Fibroblast of lung (primary cell): ENCODE measurements at regions not wholly inside any gene's neighbourhood (a gene's known extent, or its start where the extent isn't known, plus 50 kb on each side); places are given as distances from the start of the nearest gene placed in this dataset.

Source experiments
- DNase-seq, 2 donors: peaks; one replicate each; pipeline versions ENCODE4 v3.0.0 to v3.0.0-alpha.2; 2010; ENCODE audit warnings: low read depth in 2 of 2
- H2AFZ ChIP-seq: 2 replicates; pipeline ENCODE4 v1.5.1; 2012; ENCODE audit warnings: low read length, control low read depth, inconsistent platforms
- H3K27ac ChIP-seq: 2 replicates; pipeline ENCODE4 v1.5.1; 2011; ENCODE audit warnings: low read length, control low read depth; ENCODE audit not compliant: insufficient read depth
- H3K27me3 ChIP-seq: 2 replicates; pipeline ENCODE4 v1.5.1; 2011; ENCODE audit warnings: mild to moderate bottlenecking, low read length; ENCODE audit not compliant: control insufficient read depth, insufficient read depth
- H3K36me3 ChIP-seq: 2 replicates; pipeline ENCODE4 v1.5.1; 2011; ENCODE audit warnings: low read length; ENCODE audit not compliant: control insufficient read depth, insufficient read depth
- H3K4me1 ChIP-seq: 2 replicates; pipeline ENCODE4 v1.5.1; 2011; ENCODE audit warnings: low read length; ENCODE audit not compliant: control insufficient read depth, insufficient read depth; ENCODE audit errors: extremely low read depth
- H3K4me2 ChIP-seq: 2 replicates; pipeline ENCODE4 v1.5.1; 2011; ENCODE audit warnings: low read length, control low read depth; ENCODE audit not compliant: insufficient read depth; ENCODE audit errors: extremely low read depth
- H3K4me3 ChIP-seq, 4 experiments: fragments of 200-600 bp in 1 of 4; sonication (generic) in 1 of 4; replicated peaks in 1 of 4; 2 replicates each; pipeline ENCODE4 v1.5.1; 2011 to 2016; ENCODE audit warnings: low read length in 4 of 4, low read depth in 3 of 4, mild to moderate bottlenecking in 3 of 4, control low read depth in 2 of 4, inconsistent platforms in 1 of 4, mixed read lengths in 1 of 4; ENCODE audit not compliant: insufficient read depth in 1 of 4; ENCODE audit errors: control extremely low read depth in 1 of 4
- H3K79me2 ChIP-seq: 2 replicates; pipeline ENCODE4 v1.5.1; 2012; ENCODE audit warnings: mild to moderate bottlenecking, low read length, inconsistent platforms; ENCODE audit not compliant: control insufficient read depth, insufficient read depth
- H3K9ac ChIP-seq: 2 replicates; pipeline ENCODE4 v1.5.1; 2011; ENCODE audit warnings: mild to moderate bottlenecking, low read length, control low read depth; ENCODE audit not compliant: insufficient read depth
- H3K9me3 ChIP-seq: 2 replicates; pipeline ENCODE4 v1.5.1; 2012; ENCODE audit warnings: low read depth, low read length; ENCODE audit not compliant: control insufficient read depth, insufficient read depth
- H4K20me1 ChIP-seq: 2 replicates; pipeline ENCODE4 v1.5.1; 2011; ENCODE audit warnings: low read length; ENCODE audit not compliant: control insufficient read depth, insufficient read depth; ENCODE audit errors: extremely low read depth
- CTCF ChIP-seq, 2 donors: IDR thresholded peaks in 1 of 2; conservative IDR thresholded peaks in 1 of 2; 1 replicate in 1 of 2; 2 replicates in 1 of 2; pipeline ENCODE4 v1.5.1; 2011 to 2012; ENCODE audit warnings: low read length in 2 of 2, control low read depth in 1 of 2, inconsistent platforms in 1 of 2, low read depth in 1 of 2, mild to moderate bottlenecking in 1 of 2
- EZH2 ChIP-seq: IDR thresholded peaks from 2 replicates; pipeline ENCODE4 v1.5.1; 2012; ENCODE audit warnings: low read length, control low read depth, mild to moderate bottlenecking; ENCODE audit errors: missing control alignments

- no peaks in the 10 kb centered on the region for H3K4me1 ChIP-seq
- H3K9ac ChIP-seq: no peak overlapping the region
- H4K20me1 ChIP-seq: no peaks in the 10 kb centered on the region
- no peak overlapping the region for H3K4me3 ChIP-seq
- H3K27ac ChIP-seq: no peak overlapping the region
- no peaks in the 10 kb centered on the region for H3K36me3 ChIP-seq
- TF ChIP-seq CTCF (conservative IDR thresholded peaks at IDR 0.05 in 1 of 2, IDR thresholded peaks at IDR 0.05 in 1 of 2; ENCODE audit: low read depth in 1 of 2, low read length in 2 of 2) (no peak), EZH2 (no peak)
- H3K4me2 ChIP-seq: no peak overlapping the region
- H3K27me3 ChIP-seq: peaks cover 4% of the 10 kb centered on the region
- no peaks in the 10 kb centered on the region for H3K79me2 ChIP-seq
- DNase-seq: no peak
- no peak overlapping the region for H2AFZ ChIP-seq
- H3K9me3 ChIP-seq: no peaks in the 10 kb centered on the region
Measured at GRCh38 chr6:3937438-3937837, 88.3 kb downstream of the FAM50B start.

GRCh38 chr6:3938715-3939367, 89.7 kb downstream of the FAM50B start:
- TF ChIP-seq CTCF (conservative IDR thresholded peaks at IDR 0.05 in 1 of 2, IDR thresholded peaks at IDR 0.05 in 1 of 2; ENCODE audit: low read depth in 1 of 2, low read length in 2 of 2): no peak
- TF ChIP-seq EZH2: no peak
- Histone ChIP-seq H4K20me1 (no peaks in the 10 kb centered on the region), H2AFZ (no peak overlapping the region), H3K4me2 (no peak overlapping the region), H3K9ac (no peak overlapping the region), H3K27me3 (peaks cover 4% of the 10 kb centered on the region), H3K4me1 (peaks cover 3% of the 10 kb centered on the region), H3K9me3 (no peaks in the 10 kb centered on the region), H3K4me3 (no peak overlapping the region), H3K79me2 (no peaks in the 10 kb centered on the region), H3K27ac (no peak overlapping the region), H3K36me3 (no peaks in the 10 kb centered on the region)
- DNase-seq: no peak

GRCh38 chr6:3939368-3939958, 90.3 kb downstream of the FAM50B start:
- Histone ChIP-seq H2AFZ (no peak overlapping the region), H3K4me2 (no peak overlapping the region), H3K4me3 (no peak overlapping the region), H3K27me3 (peaks cover 4% of the 10 kb centered on the region), H3K4me1 (peaks cover 3% of the 10 kb centered on the region), H3K9me3 (no peaks in the 10 kb centered on the region), H3K36me3 (no peaks in the 10 kb centered on the region), H3K79me2 (no peaks in the 10 kb centered on the region), H3K9ac (no peak overlapping the region), H3K27ac (no peak overlapping the region), H4K20me1 (no peaks in the 10 kb centered on the region)
- TF ChIP-seq CTCF (conservative IDR thresholded peaks at IDR 0.05 in 1 of 2, IDR thresholded peaks at IDR 0.05 in 1 of 2; ENCODE audit: low read depth in 1 of 2, low read length in 2 of 2) (no peak), EZH2 (no peak)
- DNase-seq: no peak
